K562 (cell line): ENCODE measurements at regions not wholly inside any gene's neighbourhood (a gene's known extent, or its start where the extent isn't known, plus 50 kb on each side); places are given as distances from the start of the nearest gene placed in this dataset.

Experiments used
- ATAC-seq: fragments of 200-7000 bp; cut with Tn5 transposase; 3 replicates; pipeline ENCODE4 v1.9.1; 2020; ENCODE audit warnings: moderate library complexity
- BruUV-seq: library from RNA; stranded (reverse); fragments of 400-500 nt; replicated peaks from 2 replicates; lab custom pipeline; 2021; lab: Mats Ljungman, UMichigan
- CTCF ChIA-PET: fragments of 300-600 bp; formaldehyde crosslinking; extraction: SDS; loops from one replicate; lab custom pipeline; 2021; ENCODE audit warnings: low intra/inter-chr PET ratio; lab: Yijun Ruan, JAX
- POLR2A ChIA-PET: fragments of 300-600, 350-650 bp; sonication (Branson Sonifier 250); formaldehyde crosslinking; extraction: SDS; loops from one replicate; lab custom pipeline; 2021; ENCODE audit warnings: antibody characterized with exemption, inconsistent platforms; lab: Yijun Ruan, JAX
- DNase-seq, 4 experiments: peaks; one replicate each; pipeline versions ENCODE4 v3.0.0 to v3.0.0-alpha.2; 2011 to 2018; ENCODE audit warnings: low spot score in 3 of 4, mixed read lengths in 3 of 4; ENCODE audit errors: extremely low read depth in 1 of 4
- FAIRE-seq: peaks from 2 replicates; lab custom pipeline; 2011; peaks lifted over from hg19 to GRCh38; lab: Jason Lieb, UNC
- H2AFZ ChIP-seq: 2 replicates; pipeline ENCODE4 v1.6.0; 2011; ENCODE audit warnings: low read depth, low read length, control low read depth, inconsistent platforms
- H3K27ac ChIP-seq: fragments of 200-600 bp; 3 replicates; pipeline ENCODE4 v1.8.0; 2011; ENCODE audit warnings: low read depth, mild to moderate bottlenecking, control low read depth, inconsistent platforms, low read length, moderate library complexity, mixed read lengths; ENCODE audit errors: extremely low read depth
- H3K27me3 ChIP-seq, 2 experiments: fragments of 300-600 bp in 1 of 2; 2 replicates in 1 of 2; 3 replicates in 1 of 2; pipeline versions ENCODE4 v1.6.0 to v1.8.0; 2011; ENCODE audit warnings: inconsistent platforms in 2 of 2, low read length in 2 of 2, mild to moderate bottlenecking in 1 of 2, mixed read lengths in 1 of 2, moderate library complexity in 1 of 2; ENCODE audit not compliant: control insufficient read depth in 2 of 2, insufficient read depth in 2 of 2
- H3K36me3 ChIP-seq: fragments of 300-600 bp; 3 replicates; pipeline ENCODE4 v1.8.0; 2011; ENCODE audit warnings: mild to moderate bottlenecking, low read length, inconsistent platforms; ENCODE audit not compliant: control insufficient read depth, insufficient read depth
- H3K4me1 ChIP-seq, 2 experiments: fragments of 200-600 bp in 1 of 2; replicated peaks in 1 of 2; 2 replicates in 1 of 2; 3 replicates in 1 of 2; pipeline versions ENCODE4 v1.5.1 to v1.8.0; 2011; ENCODE audit warnings: inconsistent platforms in 2 of 2, low read length in 2 of 2, mild to moderate bottlenecking in 1 of 2, mixed read lengths in 1 of 2, moderate library complexity in 1 of 2; ENCODE audit not compliant: control insufficient read depth in 2 of 2, insufficient read depth in 2 of 2
- H3K4me2 ChIP-seq: 2 replicates; pipeline ENCODE4 v1.6.1; 2011; ENCODE audit warnings: low read length, control low read depth, inconsistent platforms, mixed read lengths; ENCODE audit not compliant: insufficient read depth
- H3K4me3 ChIP-seq: fragments of 200-600 bp; sonication (generic), shearing (Covaris generic); 2 replicates; pipeline ENCODE4 v1.5.1; 2016; ENCODE audit warnings: control low read depth, inconsistent platforms
- H3K79me2 ChIP-seq: fragments of 200-600 bp; 3 replicates; pipeline ENCODE4 v1.8.0; 2011; ENCODE audit warnings: low read length, inconsistent platforms; ENCODE audit not compliant: control insufficient read depth, insufficient read depth
- H3K9ac ChIP-seq, 2 experiments: 2 replicates each; pipeline versions ENCODE4 v1.6.0 to v1.6.1; 2011; ENCODE audit warnings: low read depth in 2 of 2, low read length in 2 of 2, control low read depth in 1 of 2, inconsistent platforms in 1 of 2, mild to moderate bottlenecking in 1 of 2, mixed read lengths in 1 of 2; ENCODE audit not compliant: insufficient read depth in 1 of 2
- H3K9me1 ChIP-seq: one replicate; pipeline ENCODE4 v1.6.0; 2011; ENCODE audit warnings: inconsistent platforms, mild to moderate bottlenecking, low read length, moderate library complexity; ENCODE audit not compliant: control insufficient read depth, insufficient read depth
- H3K9me3 ChIP-seq: replicated peaks from 2 replicates; pipeline ENCODE4 v1.5.1; 2011; ENCODE audit warnings: low read depth, low read length, inconsistent platforms; ENCODE audit not compliant: control insufficient read depth, insufficient read depth
- H4K20me1 ChIP-seq: replicated peaks from 2 replicates; pipeline ENCODE4 v1.6.1; 2011; ENCODE audit warnings: low read length, inconsistent platforms, mixed read lengths; ENCODE audit not compliant: control insufficient read depth, insufficient read depth
- ARHGAP35 ChIP-seq: fragments of 450-650 bp; IDR thresholded peaks from 2 replicates; pipeline ENCODE4 v1.6.1; 2018; ENCODE audit not compliant: partially characterized antibody
- DNMT1 ChIP-seq: fragments of 450-650 bp; IDR thresholded peaks from 2 replicates; pipeline ENCODE4 v1.6.1; 2016; ENCODE audit warnings: antibody characterized with exemption, mild to moderate bottlenecking
- KLF13 ChIP-seq: fragments of 450-650 bp; IDR thresholded peaks from 2 replicates; pipeline ENCODE4 v1.6.1; 2016; ENCODE audit warnings: missing genetic modification characterization, low read depth, mild to moderate bottlenecking, missing compliant biosample characterization, moderate library complexity, borderline replicate concordance
- SLC30A9 ChIP-seq: fragments of 250-450 bp; sonication (Bioruptor Pico); IDR thresholded peaks from 2 replicates; pipeline ENCODE4 v1.8.0; 2022; ENCODE audit warnings: mild to moderate bottlenecking, moderate library complexity
- SMAD1 ChIP-seq: fragments of 150-350 bp; IDR thresholded peaks from 2 replicates; pipeline ENCODE4 v1.6.1; 2014; ENCODE audit warnings: low read length, low read depth; ENCODE audit not compliant: partially characterized antibody
- SRSF1 ChIP-seq: fragments of 200-400 bp; formaldehyde crosslinking; IDR thresholded peaks from 2 replicates; pipeline ENCODE4 v1.6.1; 2017; ENCODE audit warnings: mild to moderate bottlenecking, low read depth, low read length, moderate library complexity
- TCF3 ChIP-seq: sonication (generic); formaldehyde crosslinking; IDR thresholded peaks from 2 replicates; pipeline ENCODE4 v1.4.0; 2020; ENCODE audit warnings: mild to moderate bottlenecking, missing genetic modification reagents
- ZNF561 ChIP-seq: fragments of 450-650 bp; formaldehyde crosslinking; conservative IDR thresholded peaks from 2 replicates; pipeline ENCODE4 v1.4.0; 2020; ENCODE audit warnings: mild to moderate bottlenecking, moderate library complexity
- in situ Hi-C: fragments of 300-500 bp; cut with MboI; formaldehyde crosslinking; loops from 4 replicates; pipeline ENCODE4 v1.15.0; 2018; ENCODE audit warnings: inconsistent platforms, mixed read lengths
- intact Hi-C: fragments of 100-400 bp; cut with micrococcal nuclease; formaldehyde crosslinking; loops from 2 replicates; pipeline ENCODE4 v1.14.2; 2022
- TF ChIP-seq, protein P1 (sequence below): fragments of 200-800 bp; sonication (Bioruptor generic); IDR thresholded peaks from 2 replicates; pipeline ENCODE4 v1.6.1; 2017; ENCODE audit warnings: missing genetic modification characterization, missing compliant biosample characterization
- TF ChIP-seq, protein P2 (sequence below): fragments of 250-450 bp; sonication (Bioruptor Pico); IDR thresholded peaks from 2 replicates; pipeline ENCODE4 v1.4.0; 2020; ENCODE audit warnings: mild to moderate bottlenecking, moderate library complexity
- TF ChIP-seq, protein P3 (sequence below): fragments of 450-650 bp; IDR thresholded peaks from 2 replicates; pipeline ENCODE4 v1.6.1; 2018; ENCODE audit warnings: mild to moderate bottlenecking, low read depth; ENCODE audit not compliant: partially characterized antibody
- TF ChIP-seq, protein P4 (sequence below): fragments of 250-450 bp; sonication (Bioruptor Pico); IDR thresholded peaks from 2 replicates; pipeline ENCODE4 v1.4.0; 2020; ENCODE audit warnings: borderline replicate concordance
- TF ChIP-seq, protein P5 (sequence below): fragments of 450-650 bp; formaldehyde crosslinking; conservative IDR thresholded peaks from 2 replicates; pipeline ENCODE4 v1.4.0; 2022; ENCODE audit warnings: mild to moderate bottlenecking, missing genetic modification characterization

DNA sequence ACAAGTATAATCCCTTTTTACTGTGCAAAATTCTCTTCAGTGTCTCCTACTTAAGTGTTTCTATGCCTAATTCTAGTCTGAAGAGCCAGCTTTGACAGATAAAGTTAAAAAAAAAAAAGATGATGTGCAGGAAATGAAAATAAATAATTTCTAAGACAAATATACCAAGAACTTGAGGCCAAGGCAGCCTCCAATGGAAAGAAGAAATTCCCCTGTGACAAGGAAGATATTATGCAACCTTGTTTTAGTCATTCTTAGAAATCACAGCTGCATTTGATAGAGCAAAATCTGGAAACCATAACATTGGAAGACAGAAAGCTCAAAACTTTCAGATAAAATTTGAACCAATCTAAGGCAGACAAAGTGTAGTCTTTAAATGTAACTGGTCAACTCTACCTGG lies 375.9 kb upstream of the TLE4 start:
- intact Hi-C loops, result no loop called here
- FAIRE-seq (no peak), ATAC-seq (no peak), DNase-seq (no peak)
- TF ChIP-seq, protein P1, sequence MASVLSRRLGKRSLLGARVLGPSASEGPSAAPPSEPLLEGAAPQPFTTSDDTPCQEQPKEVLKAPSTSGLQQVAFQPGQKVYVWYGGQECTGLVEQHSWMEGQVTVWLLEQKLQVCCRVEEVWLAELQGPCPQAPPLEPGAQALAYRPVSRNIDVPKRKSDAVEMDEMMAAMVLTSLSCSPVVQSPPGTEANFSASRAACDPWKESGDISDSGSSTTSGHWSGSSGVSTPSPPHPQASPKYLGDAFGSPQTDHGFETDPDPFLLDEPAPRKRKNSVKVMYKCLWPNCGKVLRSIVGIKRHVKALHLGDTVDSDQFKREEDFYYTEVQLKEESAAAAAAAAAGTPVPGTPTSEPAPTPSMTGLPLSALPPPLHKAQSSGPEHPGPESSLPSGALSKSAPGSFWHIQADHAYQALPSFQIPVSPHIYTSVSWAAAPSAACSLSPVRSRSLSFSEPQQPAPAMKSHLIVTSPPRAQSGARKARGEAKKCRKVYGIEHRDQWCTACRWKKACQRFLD (CRISPR knock-in tag), result no peak
- TF ChIP-seq SLC30A9 (CRISPR knock-in tag) (no peak), KLF13 (tag) (no peak), DNMT1 (no peak), SRSF1 (no peak), SMAD1 (no peak), ZNF561 (CRISPR knock-in tag) (no peak), TCF3 (CRISPR knock-in tag) (no peak), ARHGAP35 (no peak)
- TF ChIP-seq, protein P2, sequence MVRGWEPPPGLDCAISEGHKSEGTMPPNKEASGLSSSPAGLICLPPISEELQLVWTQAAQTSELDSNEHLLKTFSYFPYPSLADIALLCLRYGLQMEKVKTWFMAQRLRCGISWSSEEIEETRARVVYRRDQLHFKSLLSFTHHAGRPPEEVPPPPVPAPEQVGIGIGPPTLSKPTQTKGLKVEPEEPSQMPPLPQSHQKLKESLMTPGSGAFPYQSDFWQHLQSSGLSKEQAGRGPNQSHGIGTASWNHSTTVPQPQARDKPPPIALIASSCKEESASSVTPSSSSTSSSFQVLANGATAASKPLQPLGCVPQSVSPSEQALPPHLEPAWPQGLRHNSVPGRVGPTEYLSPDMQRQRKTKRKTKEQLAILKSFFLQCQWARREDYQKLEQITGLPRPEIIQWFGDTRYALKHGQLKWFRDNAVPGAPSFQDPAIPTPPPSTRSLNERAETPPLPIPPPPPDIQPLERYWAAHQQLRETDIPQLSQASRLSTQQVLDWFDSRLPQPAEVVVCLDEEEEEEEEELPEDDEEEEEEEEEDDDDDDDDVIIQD (CRISPR knock-in tag), result no peak
- TF ChIP-seq, protein P3, sequence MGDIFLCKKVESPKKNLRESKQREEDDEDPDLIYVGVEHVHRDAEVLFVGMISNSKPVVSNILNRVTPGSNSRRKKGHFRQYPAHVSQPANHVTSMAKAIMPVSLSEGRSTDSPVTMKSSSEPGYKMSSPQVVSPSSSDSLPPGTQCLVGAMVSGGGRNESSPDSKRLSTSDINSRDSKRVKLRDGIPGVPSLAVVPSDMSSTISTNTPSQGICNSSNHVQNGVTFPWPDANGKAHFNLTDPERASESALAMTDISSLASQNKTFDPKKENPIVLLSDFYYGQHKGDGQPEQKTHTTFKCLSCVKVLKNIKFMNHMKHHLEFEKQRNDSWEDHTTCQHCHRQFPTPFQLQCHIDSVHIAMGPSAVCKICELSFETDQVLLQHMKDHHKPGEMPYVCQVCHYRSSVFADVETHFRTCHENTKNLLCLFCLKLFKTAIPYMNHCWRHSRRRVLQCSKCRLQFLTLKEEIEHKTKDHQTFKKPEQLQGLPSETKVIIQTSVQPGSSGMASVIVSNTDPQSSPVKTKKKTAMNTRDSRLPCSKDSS, result no peak
- TF ChIP-seq, protein P4, sequence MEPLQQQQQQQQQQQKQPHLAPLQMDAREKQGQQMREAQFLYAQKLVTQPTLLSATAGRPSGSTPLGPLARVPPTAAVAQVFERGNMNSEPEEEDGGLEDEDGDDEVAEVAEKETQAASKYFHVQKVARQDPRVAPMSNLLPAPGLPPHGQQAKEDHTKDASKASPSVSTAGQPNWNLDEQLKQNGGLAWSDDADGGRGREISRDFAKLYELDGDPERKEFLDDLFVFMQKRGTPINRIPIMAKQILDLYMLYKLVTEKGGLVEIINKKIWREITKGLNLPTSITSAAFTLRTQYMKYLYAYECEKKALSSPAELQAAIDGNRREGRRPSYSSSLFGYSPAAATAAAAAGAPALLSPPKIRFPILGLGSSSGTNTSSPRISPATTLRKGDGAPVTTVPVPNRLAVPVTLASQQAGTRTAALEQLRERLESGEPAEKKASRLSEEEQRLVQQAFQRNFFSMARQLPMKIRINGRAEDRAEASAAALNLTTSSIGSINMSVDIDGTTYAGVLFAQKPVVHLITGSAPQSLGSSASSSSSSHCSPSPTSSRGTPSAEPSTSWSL, result no peak
- TF ChIP-seq, protein P5, sequence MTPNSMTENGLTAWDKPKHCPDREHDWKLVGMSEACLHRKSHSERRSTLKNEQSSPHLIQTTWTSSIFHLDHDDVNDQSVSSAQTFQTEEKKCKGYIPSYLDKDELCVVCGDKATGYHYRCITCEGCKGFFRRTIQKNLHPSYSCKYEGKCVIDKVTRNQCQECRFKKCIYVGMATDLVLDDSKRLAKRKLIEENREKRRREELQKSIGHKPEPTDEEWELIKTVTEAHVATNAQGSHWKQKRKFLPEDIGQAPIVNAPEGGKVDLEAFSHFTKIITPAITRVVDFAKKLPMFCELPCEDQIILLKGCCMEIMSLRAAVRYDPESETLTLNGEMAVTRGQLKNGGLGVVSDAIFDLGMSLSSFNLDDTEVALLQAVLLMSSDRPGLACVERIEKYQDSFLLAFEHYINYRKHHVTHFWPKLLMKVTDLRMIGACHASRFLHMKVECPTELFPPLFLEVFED (CRISPR knock-in tag), result no peak
- Histone ChIP-seq H3K9me3 (no peaks in the 10 kb centered on the region), H3K4me1 (no peaks in the 10 kb centered on the region), H4K20me1 (no peaks in the 10 kb centered on the region), H2AFZ (no peak overlapping the region), H3K9ac (no peak overlapping the region), H3K9me1 (no peaks in the 10 kb centered on the region), H3K27me3 (no peaks in the 10 kb centered on the region), H3K4me3 (no peak overlapping the region), H3K36me3 (no peaks in the 10 kb centered on the region), H3K79me2 (no peaks in the 10 kb centered on the region), H3K4me2 (no peak overlapping the region), H3K27ac (no peak overlapping the region)
- in situ Hi-C loops, result no loop called here
- ChIA-PET POLR2A (no interaction called here), CTCF (no interaction called here)
- no TSS peak for BruUV-seq
